T-helper 1 cell treated with Interleukin-12 subunit alpha and Interleukin-12 subunit beta and Interleukin-4 antibody, amounts not matched to agents 30 μg/mL and 1 μg/mL, for 36 hours (primary cell): ENCODE measurements at regions not wholly inside any gene's neighbourhood (a gene's known extent, or its start where the extent isn't known, plus 50 kb on each side); places are given as distances from the start of the nearest gene placed in this dataset.

Source experiments
- H3K27ac Mint-ChIP-seq: one replicate; pipeline ENCODE4 v1.8.0; 2021; ENCODE audit warnings: mild to moderate bottlenecking, mixed read lengths
- H3K27me3 Mint-ChIP-seq: one replicate; pipeline ENCODE4 v1.8.0; 2021; ENCODE audit warnings: low read depth, mixed read lengths
- H3K36me3 Mint-ChIP-seq: one replicate; pipeline ENCODE4 v1.8.0; 2021; ENCODE audit warnings: low read depth, mixed read lengths
- H3K4me1 Mint-ChIP-seq: one replicate; pipeline ENCODE4 v1.8.0; 2021; ENCODE audit warnings: low read depth, mixed read lengths
- H3K4me3 Mint-ChIP-seq: one replicate; pipeline ENCODE4 v1.8.0; 2021; ENCODE audit warnings: mild to moderate bottlenecking, moderate library complexity, mixed read lengths
- H3K9me3 Mint-ChIP-seq: one replicate; pipeline ENCODE4 v1.8.0; 2021; ENCODE audit warnings: mixed read lengths

DNA sequence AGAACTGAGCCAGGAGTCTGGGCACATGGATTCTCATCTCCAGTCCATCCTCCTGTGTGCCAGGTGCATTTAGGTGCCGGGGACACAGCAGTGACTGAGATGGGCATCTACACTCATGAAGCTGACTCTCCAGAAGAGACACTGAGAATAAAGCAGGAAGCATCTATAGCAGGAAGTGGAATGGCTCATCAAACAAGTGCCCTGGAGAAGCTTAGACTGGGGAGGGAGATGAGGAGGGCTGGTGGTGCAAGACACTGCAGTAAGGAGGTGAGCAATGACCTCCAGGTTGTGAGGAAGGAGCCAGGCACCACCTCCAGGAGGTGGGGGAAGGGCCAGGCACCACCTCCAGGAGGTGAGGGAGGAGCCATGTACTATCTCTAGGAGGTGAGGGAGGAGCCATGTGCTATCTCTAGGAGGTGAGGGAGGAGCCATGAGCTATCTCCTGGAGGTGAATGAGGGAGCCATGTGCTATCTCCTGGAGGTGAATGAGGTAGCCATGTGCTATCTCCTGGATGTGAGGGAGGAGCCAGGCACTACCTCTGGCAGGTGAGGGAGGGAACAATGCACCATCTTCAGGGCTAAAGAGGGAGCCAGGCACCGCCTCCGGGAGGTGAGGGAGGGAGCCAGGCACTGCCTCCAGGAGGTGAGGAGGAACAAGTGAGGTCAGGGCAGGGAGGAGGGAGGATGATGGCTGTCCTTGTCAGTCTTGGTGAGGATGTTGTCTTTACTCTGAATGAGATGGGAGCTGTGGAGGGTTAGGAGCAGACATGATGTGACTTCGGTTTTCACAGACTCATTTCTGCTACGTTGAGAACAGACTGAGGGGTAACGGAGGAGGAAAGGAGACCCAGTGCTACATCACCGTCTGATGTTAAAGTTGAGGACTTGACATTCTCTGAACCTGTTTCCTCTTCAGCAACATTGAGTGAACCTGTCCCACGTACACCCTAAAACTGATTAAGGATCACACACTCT is 961.9 kb upstream of the TMEM132C start:
- Mint-ChIP-seq H3K36me3 (no peaks in the 10 kb centered on the region), H3K4me1 (peaks cover 2% of the 10 kb centered on the region), H3K4me3 (no peak overlapping the region), H3K9me3 (peaks cover 7% of the 10 kb centered on the region), H3K27ac (no peak overlapping the region), H3K27me3 (no peaks in the 10 kb centered on the region)

DNA sequence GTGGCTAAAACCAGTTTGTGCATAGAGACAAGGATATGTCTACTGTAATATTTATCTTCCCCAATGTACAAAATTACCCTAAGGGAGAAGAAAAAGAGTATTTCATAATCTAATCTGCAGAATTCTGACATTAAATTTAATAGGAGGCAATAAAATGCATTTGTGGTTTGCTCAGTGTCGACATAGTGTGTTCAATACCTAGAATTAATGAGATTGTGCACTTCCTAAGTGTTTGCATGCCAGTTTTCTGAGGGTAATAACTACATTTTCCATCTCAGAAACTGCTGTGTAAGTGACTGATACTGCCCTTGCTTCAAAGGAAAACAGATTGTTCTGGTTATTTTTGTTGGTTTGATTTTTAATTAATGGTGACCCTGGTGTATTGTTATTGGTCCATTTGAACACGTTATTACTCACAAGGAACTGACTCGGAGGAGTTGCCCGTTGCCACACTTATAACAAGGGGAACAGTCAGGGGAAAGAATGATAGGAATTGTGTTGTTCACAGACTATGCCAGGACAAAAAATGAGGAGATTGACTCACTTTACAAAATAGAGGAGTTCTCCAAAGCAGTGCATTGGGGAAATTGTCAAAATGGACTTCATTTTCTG is 960.3 kb upstream of the TMEM132C start:
- H3K27me3 Mint-ChIP-seq: no peaks in the 10 kb centered on the region
- H3K4me3 Mint-ChIP-seq: no peak overlapping the region
- H3K27ac Mint-ChIP-seq: no peak overlapping the region
- no peaks in the 10 kb centered on the region for H3K36me3 Mint-ChIP-seq
- peaks cover 7% of the 10 kb centered on the region for H3K9me3 Mint-ChIP-seq
- H3K4me1 Mint-ChIP-seq: peaks cover 5% of the 10 kb centered on the region

DNA sequence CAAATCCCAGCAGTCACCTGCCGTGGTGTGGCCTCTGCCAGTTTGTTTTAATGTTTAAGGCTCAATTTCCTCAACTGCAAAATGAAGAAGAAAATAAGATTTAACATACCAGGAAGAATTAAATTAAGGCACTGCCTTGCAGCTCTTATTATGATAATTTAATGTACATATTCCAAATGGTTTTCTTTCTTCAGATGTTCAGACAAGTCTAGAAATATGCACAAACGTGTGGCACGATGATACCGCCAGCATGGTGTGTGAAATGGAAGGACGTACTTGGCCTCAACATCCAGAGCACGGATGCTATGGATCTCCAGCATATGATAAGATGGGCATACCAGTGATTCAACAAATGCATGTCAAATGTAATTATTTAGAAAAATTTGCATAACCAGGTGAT is 959.4 kb upstream of the TMEM132C start:
- no peak overlapping the region for H3K27ac Mint-ChIP-seq
- peaks cover 5% of the 10 kb centered on the region for H3K4me1 Mint-ChIP-seq
- H3K27me3 Mint-ChIP-seq: no peaks in the 10 kb centered on the region
- no peak overlapping the region for H3K4me3 Mint-ChIP-seq
- H3K9me3 Mint-ChIP-seq: peaks cover 7% of the 10 kb centered on the region
- no peaks in the 10 kb centered on the region for H3K36me3 Mint-ChIP-seq

DNA sequence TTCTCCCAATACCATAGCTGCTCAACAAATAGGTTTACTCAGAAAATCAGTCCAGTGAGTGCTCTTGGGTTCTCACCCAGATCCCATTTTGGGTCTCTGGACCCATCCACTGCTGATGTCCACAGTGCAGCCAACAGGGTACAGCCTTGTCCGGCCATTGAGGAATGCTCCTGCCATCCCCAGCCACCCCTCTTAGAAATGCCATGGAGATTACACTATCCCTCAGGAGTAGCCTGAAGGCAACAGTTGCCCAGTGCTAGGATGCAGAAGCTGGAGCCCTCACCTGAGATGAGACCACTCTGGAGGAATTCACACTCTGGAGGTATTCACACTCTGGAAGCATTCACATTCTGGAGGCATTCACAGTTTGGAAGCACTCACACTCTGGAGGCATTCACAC is 958.8 kb upstream of the TMEM132C start:
- H3K27ac Mint-ChIP-seq: no peak overlapping the region
- H3K36me3 Mint-ChIP-seq: no peaks in the 10 kb centered on the region
- H3K4me3 Mint-ChIP-seq: no peak overlapping the region
- H3K9me3 Mint-ChIP-seq: peaks cover 7% of the 10 kb centered on the region
- no peaks in the 10 kb centered on the region for H3K27me3 Mint-ChIP-seq
- H3K4me1 Mint-ChIP-seq: peaks cover 5% of the 10 kb centered on the region

- H3K36me3 Mint-ChIP-seq: no peaks in the 10 kb centered on the region
- H3K4me1 Mint-ChIP-seq: peaks cover 5% of the 10 kb centered on the region
- no peak overlapping the region for H3K27ac Mint-ChIP-seq
- peaks cover 13% of the 10 kb centered on the region for H3K9me3 Mint-ChIP-seq
- H3K4me3 Mint-ChIP-seq: no peak overlapping the region
- H3K27me3 Mint-ChIP-seq: no peaks in the 10 kb centered on the region
These were observed 956.4 kb upstream of the TMEM132C start for GRCh38 chr12:127310548-127310947.

GRCh38 chr12:127311720-127312364 is 955.1 kb upstream of the TMEM132C start:
- Mint-ChIP-seq H3K9me3 (peaks cover 13% of the 10 kb centered on the region), H3K27ac (no peak overlapping the region), H3K36me3 (no peaks in the 10 kb centered on the region), H3K4me3 (no peak overlapping the region), H3K4me1 (peaks cover 5% of the 10 kb centered on the region), H3K27me3 (no peaks in the 10 kb centered on the region)

GRCh38 chr12:127324681-127325080 is 942.3 kb upstream of the TMEM132C start:
- Mint-ChIP-seq H3K4me1 (no peaks in the 10 kb centered on the region), H3K9me3 (peaks cover 4% of the 10 kb centered on the region), H3K4me3 (no peak overlapping the region), H3K27me3 (no peaks in the 10 kb centered on the region), H3K36me3 (no peaks in the 10 kb centered on the region), H3K27ac (no peak overlapping the region)

DNA sequence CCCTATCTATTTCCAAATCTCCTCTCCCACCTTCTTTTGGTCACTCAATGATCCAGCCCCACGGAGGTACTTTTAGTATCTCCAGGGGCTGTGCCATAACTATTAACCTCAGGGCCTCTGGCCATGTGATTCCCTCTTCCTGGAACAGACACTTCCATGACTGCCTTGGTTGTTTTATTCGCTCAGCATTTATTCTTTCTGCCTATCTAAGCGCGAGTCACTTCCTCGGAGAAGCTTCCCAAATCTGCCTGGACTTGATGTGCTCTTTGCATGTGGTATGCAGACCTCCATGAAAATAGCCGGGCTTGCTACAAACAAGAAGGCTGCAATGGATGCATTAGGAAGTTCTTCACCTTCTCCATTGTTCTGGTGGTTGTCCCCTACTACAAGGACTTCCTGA is 939.0 kb upstream of the TMEM132C start:
- Mint-ChIP-seq H3K9me3 (no peaks in the 10 kb centered on the region), H3K4me1 (no peaks in the 10 kb centered on the region), H3K27ac (no peak overlapping the region), H3K27me3 (no peaks in the 10 kb centered on the region), H3K36me3 (no peaks in the 10 kb centered on the region), H3K4me3 (no peak overlapping the region)

GRCh38 chr12:127328867-127329266 is 938.1 kb upstream of the TMEM132C start:
- H3K27ac Mint-ChIP-seq: no peak overlapping the region
- H3K4me1 Mint-ChIP-seq: no peaks in the 10 kb centered on the region
- H3K27me3 Mint-ChIP-seq: no peaks in the 10 kb centered on the region
- H3K4me3 Mint-ChIP-seq: no peak overlapping the region
- H3K36me3 Mint-ChIP-seq: no peaks in the 10 kb centered on the region
- no peaks in the 10 kb centered on the region for H3K9me3 Mint-ChIP-seq

DNA sequence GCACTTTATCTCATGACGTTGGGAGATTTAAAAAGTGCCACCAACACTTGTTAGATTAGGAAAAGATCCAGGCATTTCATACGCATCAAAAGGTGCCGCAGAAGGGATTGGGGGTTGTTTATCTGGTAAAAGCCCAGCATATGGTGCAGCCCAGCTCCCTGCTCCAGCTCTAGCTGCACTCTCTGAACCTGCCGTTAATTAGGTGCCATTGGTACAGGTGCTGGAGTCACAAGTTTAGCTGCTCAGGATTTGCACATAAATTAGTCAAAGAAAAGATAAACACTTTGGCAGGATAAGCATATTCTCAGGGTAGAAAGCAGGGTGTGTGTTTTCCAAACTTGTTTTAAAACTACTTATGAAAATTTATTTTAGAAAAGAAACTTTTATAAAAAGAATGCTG is 932.6 kb upstream of the TMEM132C start:
- H3K9me3 Mint-ChIP-seq: no peaks in the 10 kb centered on the region
- no peak overlapping the region for H3K27ac Mint-ChIP-seq
- no peaks in the 10 kb centered on the region for H3K27me3 Mint-ChIP-seq
- no peak overlapping the region for H3K4me3 Mint-ChIP-seq
- no peaks in the 10 kb centered on the region for H3K36me3 Mint-ChIP-seq
- no peaks in the 10 kb centered on the region for H3K4me1 Mint-ChIP-seq

- Mint-ChIP-seq H3K36me3 (no peaks in the 10 kb centered on the region), H3K27ac (no peak overlapping the region), H3K4me3 (no peak overlapping the region), H3K27me3 (no peaks in the 10 kb centered on the region), H3K9me3 (peaks cover under 1% of the 10 kb centered on the region), H3K4me1 (no peaks in the 10 kb centered on the region)
These were observed 931.9 kb upstream of the TMEM132C start for GRCh38 chr12:127334912-127335644.

- H3K27ac Mint-ChIP-seq: no peak overlapping the region
- H3K9me3 Mint-ChIP-seq: peaks cover 8% of the 10 kb centered on the region
- H3K36me3 Mint-ChIP-seq: no peaks in the 10 kb centered on the region
- H3K27me3 Mint-ChIP-seq: no peaks in the 10 kb centered on the region
- no peaks in the 10 kb centered on the region for H3K4me1 Mint-ChIP-seq
- H3K4me3 Mint-ChIP-seq: no peak overlapping the region
These were observed 930.6 kb upstream of the TMEM132C start for GRCh38 chr12:127336416-127336815.

DNA sequence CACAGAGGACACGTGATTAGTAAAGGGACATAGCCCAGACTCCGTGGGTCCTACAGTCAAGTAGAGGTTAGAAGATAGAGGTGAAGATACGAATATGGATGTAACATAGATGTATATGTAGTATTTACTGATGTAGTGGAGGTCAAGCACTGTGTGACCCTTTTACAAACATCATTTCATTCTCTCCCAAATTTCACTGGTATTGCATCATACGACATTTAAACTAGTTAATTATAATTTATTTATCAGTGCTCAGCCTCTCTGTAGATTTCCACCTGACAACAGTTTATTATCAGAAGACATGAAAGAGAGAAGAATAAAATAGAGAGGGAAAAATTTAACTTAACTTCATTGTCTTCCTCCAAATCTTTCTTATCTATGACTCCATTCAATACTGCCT is 927.9 kb upstream of the TMEM132C start:
- Mint-ChIP-seq H3K4me1 (no peaks in the 10 kb centered on the region), H3K27me3 (no peaks in the 10 kb centered on the region)

GRCh38 chr12:127340381-127340780 is 926.6 kb upstream of the TMEM132C start:
- H3K27ac Mint-ChIP-seq: no peak overlapping the region
- no peaks in the 10 kb centered on the region for H3K27me3 Mint-ChIP-seq
- H3K4me3 Mint-ChIP-seq: no peak overlapping the region
- peaks cover 8% of the 10 kb centered on the region for H3K9me3 Mint-ChIP-seq
- no peaks in the 10 kb centered on the region for H3K36me3 Mint-ChIP-seq
- no peaks in the 10 kb centered on the region for H3K4me1 Mint-ChIP-seq

More for the DNA sequence above, 927.9 kb upstream of the TMEM132C start:
- no peak overlapping the region for H3K27ac Mint-ChIP-seq
- H3K4me3 Mint-ChIP-seq: no peak overlapping the region
- H3K36me3 Mint-ChIP-seq: no peaks in the 10 kb centered on the region
- H3K9me3 Mint-ChIP-seq: peaks cover 8% of the 10 kb centered on the region
